OCI-LY1 (cell line): ENCODE measurements at regions not wholly inside any gene's neighbourhood (a gene's known extent, or its start where the extent isn't known, plus 50 kb on each side); places are given as distances from the start of the nearest gene placed in this dataset.

Source experiments
- H2AFZ ChIP-seq: fragments of 200-600 bp; sonication (generic), shearing (Covaris generic); 2 replicates; pipeline ENCODE4 v1.6.0; 2014; ENCODE audit warnings: antibody characterized with exemption, mild to moderate bottlenecking, low read length
- H3F3A ChIP-seq: fragments of 200-600 bp; sonication (generic), shearing (Covaris generic); 2 replicates; pipeline ENCODE4 v1.6.0; 2014; ENCODE audit warnings: mild to moderate bottlenecking, antibody characterized with exemption, low read length, moderate library complexity; ENCODE audit not compliant: insufficient read depth
- H3K27ac ChIP-seq: fragments of 200-600 bp; sonication (generic); 2 replicates; pipeline ENCODE4 v1.5.1; 2014; ENCODE audit warnings: low read length, mixed run types, mild to moderate bottlenecking, low read depth; ENCODE audit not compliant: poor library complexity, severe bottlenecking
- H3K27me3 ChIP-seq: fragments of 200-600 bp; sonication (generic); 2 replicates; pipeline ENCODE4 v1.6.0; 2014; ENCODE audit warnings: antibody characterized with exemption, mild to moderate bottlenecking, low read length, moderate library complexity; ENCODE audit not compliant: insufficient read depth
- H3K36me3 ChIP-seq: fragments of 200-600 bp; sonication (generic); 2 replicates; pipeline ENCODE4 v1.6.1; 2014; ENCODE audit warnings: mild to moderate bottlenecking, antibody characterized with exemption, low read length, moderate library complexity, mixed read lengths; ENCODE audit not compliant: insufficient read depth
- H3K4me1 ChIP-seq: fragments of 200-600 bp; sonication (generic); 2 replicates; pipeline ENCODE4 v1.5.1; 2014; ENCODE audit warnings: mild to moderate bottlenecking, low read length, moderate library complexity; ENCODE audit not compliant: insufficient read depth, severe bottlenecking
- H3K4me2 ChIP-seq: fragments of 200-600 bp; sonication (generic), shearing (Covaris generic); 2 replicates; pipeline ENCODE4 v1.6.1; 2014; ENCODE audit warnings: low read length
- H3K4me3 ChIP-seq: fragments of 200-600 bp; sonication (generic); 2 replicates; pipeline ENCODE4 v1.5.1; 2014; ENCODE audit warnings: low read length, low read depth, mild to moderate bottlenecking, mixed read lengths; ENCODE audit not compliant: poor library complexity, severe bottlenecking
- H3K79me2 ChIP-seq: fragments of 200-600 bp; shearing (Covaris generic); 2 replicates; pipeline ENCODE4 v1.6.1; 2016; ENCODE audit warnings: mixed run types, low read length, mixed read lengths; ENCODE audit not compliant: insufficient read depth
- H3K9ac ChIP-seq: fragments of 200-600 bp; sonication (generic), shearing (Covaris generic); 2 replicates; pipeline ENCODE4 v1.6.1; 2014; ENCODE audit warnings: mild to moderate bottlenecking, low read length, mixed read lengths
- H3K9me2 ChIP-seq: fragments of 200-600 bp; sonication (generic), shearing (Covaris generic); 2 replicates; pipeline ENCODE4 v1.6.1; 2014; ENCODE audit warnings: low read depth, mild to moderate bottlenecking, low read length, mixed read lengths
- H3K9me3 ChIP-seq: fragments of 200-600 bp; shearing (Covaris generic); 2 replicates; pipeline ENCODE4 v1.6.1; 2014; ENCODE audit warnings: low read length, mixed read lengths
- H4K20me1 ChIP-seq: fragments of 200-600 bp; sonication (generic), shearing (Covaris generic); 2 replicates; pipeline ENCODE4 v1.6.0; 2016; ENCODE audit warnings: mild to moderate bottlenecking, low read length; ENCODE audit not compliant: insufficient read depth
- CTCF ChIP-seq: fragments of 200-600 bp; sonication (generic), shearing (Covaris generic); IDR thresholded peaks from 2 replicates; pipeline ENCODE4 v1.5.1; 2017; ENCODE audit warnings: mild to moderate bottlenecking, antibody characterized with exemption, low read length, moderate library complexity, mixed read lengths
- EZH2 ChIP-seq: fragments of 200-600 bp; sonication (generic), shearing (Covaris generic); IDR thresholded peaks from 2 replicates; pipeline ENCODE4 v1.8.0; 2017; ENCODE audit warnings: borderline replicate concordance, mixed run types, mild to moderate bottlenecking, antibody characterized with exemption, low read length, moderate library complexity, mixed read lengths

DNA sequence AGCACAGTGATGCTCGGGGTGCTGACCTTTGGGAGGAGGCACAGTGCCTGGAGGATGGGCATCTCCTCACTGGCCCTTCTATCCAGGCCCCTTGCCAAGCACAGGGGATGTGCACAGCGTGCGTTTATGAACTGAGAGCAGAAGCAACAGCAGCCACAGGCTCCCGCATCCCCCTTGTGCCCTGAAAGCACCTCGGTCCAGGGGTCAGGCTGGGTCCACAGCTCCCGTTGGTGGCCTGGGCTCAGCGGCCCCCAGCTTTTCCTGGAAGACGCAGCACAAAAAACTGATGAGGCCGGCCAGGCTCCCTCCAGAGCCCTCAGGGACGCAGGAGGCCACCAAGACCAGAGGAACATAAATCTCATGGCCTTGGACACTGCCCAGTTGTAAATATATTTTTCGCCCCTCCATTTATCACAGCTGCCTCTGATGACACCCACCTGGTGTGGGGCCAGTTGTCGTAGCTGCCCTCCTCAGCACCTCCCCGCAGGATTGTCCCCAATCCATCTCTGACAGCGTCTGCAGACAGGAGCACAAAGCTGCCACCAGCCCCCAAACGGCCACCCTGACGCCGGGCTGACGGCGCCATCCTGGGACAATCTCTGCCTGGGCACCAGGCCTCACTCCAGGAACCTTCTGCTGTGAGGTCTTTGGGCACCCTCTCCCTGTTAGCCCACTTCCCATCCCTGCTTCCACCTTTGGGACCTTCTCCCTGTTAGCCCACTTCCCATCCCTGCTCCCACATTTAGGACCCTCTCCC is 203.1 kb downstream of the BRD1 start:
- H2AFZ ChIP-seq: no peak overlapping the region
- 0 out of 2 replicates have a peak, but pooled peaks cover 5% of the 10 kb centered on the region for H3K36me3 ChIP-seq
- H3K9me3 ChIP-seq: no peaks in the 10 kb centered on the region
- TF ChIP-seq EZH2: no peak
- no peak for TF ChIP-seq CTCF
- H3K4me1 ChIP-seq: no peaks in the 10 kb centered on the region
- H3K79me2 ChIP-seq: no peaks in the 10 kb centered on the region
- no peak overlapping the region for H3K27ac ChIP-seq
- no peak overlapping the region for H3K4me2 ChIP-seq
- H4K20me1 ChIP-seq: no peaks in the 10 kb centered on the region
- H3K27me3 ChIP-seq: no peaks in the 10 kb centered on the region
- no peaks in the 10 kb centered on the region for H3K9me2 ChIP-seq
- no peaks in the 10 kb centered on the region for H3F3A ChIP-seq
- H3K9ac ChIP-seq: no peak overlapping the region
- no peak overlapping the region for H3K4me3 ChIP-seq

- H2AFZ ChIP-seq: no peak overlapping the region
- H3K79me2 ChIP-seq: no peaks in the 10 kb centered on the region
- H3F3A ChIP-seq: no peaks in the 10 kb centered on the region
- no peaks in the 10 kb centered on the region for H4K20me1 ChIP-seq
- no peaks in the 10 kb centered on the region for H3K9me3 ChIP-seq
- H3K4me1 ChIP-seq: no peaks in the 10 kb centered on the region
- TF ChIP-seq EZH2 (no peak), CTCF (no peak)
- H3K27ac ChIP-seq: no peak overlapping the region
- H3K27me3 ChIP-seq: no peaks in the 10 kb centered on the region
- no peaks in the 10 kb centered on the region for H3K9me2 ChIP-seq
- H3K36me3 ChIP-seq: 0 out of 2 replicates have a peak, but pooled peaks cover 5% of the 10 kb centered on the region
- H3K4me2 ChIP-seq: no peak overlapping the region
- no peak overlapping the region for H3K4me3 ChIP-seq
- no peak overlapping the region for H3K9ac ChIP-seq
These were observed 204.0 kb downstream of the BRD1 start for GRCh38 chr22:49623715-49624114.

DNA sequence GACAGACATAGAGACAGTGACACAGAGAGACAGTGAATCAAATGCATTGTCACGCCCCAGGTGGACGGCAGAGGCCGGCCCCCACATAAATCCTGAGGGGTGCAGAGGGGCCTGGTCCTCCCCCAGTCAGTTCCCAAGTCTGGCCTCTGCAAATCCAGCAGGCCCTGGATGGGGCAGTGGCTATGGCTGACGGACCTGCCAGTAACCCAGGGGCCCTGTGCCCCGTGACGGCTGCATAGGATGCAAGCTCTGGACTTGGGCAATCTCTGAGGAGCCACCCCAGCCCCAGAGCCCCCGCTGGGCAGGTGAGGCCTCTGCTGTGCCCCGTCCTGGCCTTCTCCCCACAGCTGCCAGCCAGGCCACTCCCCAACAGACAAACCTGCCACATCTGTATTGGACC is 204.5 kb downstream of the BRD1 start:
- H3K27me3 ChIP-seq: no peaks in the 10 kb centered on the region

More for the DNA sequence above, 204.5 kb downstream of the BRD1 start:
- no peak overlapping the region for H2AFZ ChIP-seq
- 0 out of 2 replicates have a peak, but pooled peaks cover 5% of the 10 kb centered on the region for H3K36me3 ChIP-seq
- H4K20me1 ChIP-seq: no peaks in the 10 kb centered on the region
- no peak overlapping the region for H3K27ac ChIP-seq
- no peak overlapping the region for H3K9ac ChIP-seq
- no peaks in the 10 kb centered on the region for H3K9me2 ChIP-seq
- TF ChIP-seq CTCF (no peak), EZH2 (no peak)
- no peaks in the 10 kb centered on the region for H3K9me3 ChIP-seq
- no peaks in the 10 kb centered on the region for H3K79me2 ChIP-seq
- no peaks in the 10 kb centered on the region for H3F3A ChIP-seq
- H3K4me3 ChIP-seq: no peak overlapping the region
- no peak overlapping the region for H3K4me2 ChIP-seq
- no peaks in the 10 kb centered on the region for H3K4me1 ChIP-seq
